ENCODE measurements at regions not wholly inside any gene's neighbourhood (a gene's known extent, or its start where the extent isn't known, plus 50 kb on each side); places are given as distances from the start of the nearest gene placed in this dataset.

DNA sequence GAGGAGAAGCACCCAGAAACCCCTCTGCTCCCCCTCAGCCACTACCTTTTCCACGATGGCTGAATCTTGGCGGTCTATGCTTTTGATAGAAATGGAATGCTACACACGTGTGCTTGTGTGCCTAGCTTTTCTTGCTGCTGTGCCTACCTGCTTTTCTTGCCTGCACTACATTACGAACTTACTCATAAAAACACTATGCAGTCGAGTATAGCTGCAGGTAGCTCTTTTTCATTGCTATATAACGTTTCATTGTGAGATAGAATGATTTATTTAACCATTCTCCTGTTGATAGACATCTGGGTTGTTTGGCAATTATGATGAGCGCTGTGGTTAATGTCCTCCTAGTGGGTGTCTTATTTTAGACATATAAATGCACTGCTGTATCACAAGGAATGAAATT lies 67.9 kb upstream of the NCOR2 start:
- Histone ChIP-seq H3K4me1 (ENCODE audit: control insufficient read depth, insufficient read depth, low read length) (peaks cover 33% of the 10 kb centered on the region), H3K27ac (ENCODE audit: low read length) (no peak overlapping the region), H3K9me3 (ENCODE audit: control insufficient read depth, insufficient read depth, low read depth, low read length) (no peaks in the 10 kb centered on the region), H3K36me3 (ENCODE audit: control insufficient read depth, insufficient read depth, low read length) (no peaks in the 10 kb centered on the region), H3K27me3 (ENCODE audit: control insufficient read depth, insufficient read depth, low read length) (no peaks in the 10 kb centered on the region), H3K4me3 (ENCODE audit: low read depth in 2 of 2, low read length in 2 of 2) (no peak overlapping the region)
- POLR2A ChIA-PET: no interaction called here
- intact Hi-C loops (cut with micrococcal nuclease; ENCODE audit: unreplicated experiment) (no loop called here), in situ Hi-C loops (cut with HindIII; ENCODE audit: low pct_unique_long_range_greater_than_20kb, low sequenced_read_pairs) (no loop called here)
- DNase-seq (ENCODE audit: low read depth, low spot score) (no peak), ATAC-seq (no peak)
- BruUV-seq (replicated peaks): no TSS peak
- TF ChIP-seq TCF7L2 (IDR thresholded peaks at IDR 0.05; ENCODE audit: low read depth, low read length): no peak
- TF ChIP-seq, protein P1, sequence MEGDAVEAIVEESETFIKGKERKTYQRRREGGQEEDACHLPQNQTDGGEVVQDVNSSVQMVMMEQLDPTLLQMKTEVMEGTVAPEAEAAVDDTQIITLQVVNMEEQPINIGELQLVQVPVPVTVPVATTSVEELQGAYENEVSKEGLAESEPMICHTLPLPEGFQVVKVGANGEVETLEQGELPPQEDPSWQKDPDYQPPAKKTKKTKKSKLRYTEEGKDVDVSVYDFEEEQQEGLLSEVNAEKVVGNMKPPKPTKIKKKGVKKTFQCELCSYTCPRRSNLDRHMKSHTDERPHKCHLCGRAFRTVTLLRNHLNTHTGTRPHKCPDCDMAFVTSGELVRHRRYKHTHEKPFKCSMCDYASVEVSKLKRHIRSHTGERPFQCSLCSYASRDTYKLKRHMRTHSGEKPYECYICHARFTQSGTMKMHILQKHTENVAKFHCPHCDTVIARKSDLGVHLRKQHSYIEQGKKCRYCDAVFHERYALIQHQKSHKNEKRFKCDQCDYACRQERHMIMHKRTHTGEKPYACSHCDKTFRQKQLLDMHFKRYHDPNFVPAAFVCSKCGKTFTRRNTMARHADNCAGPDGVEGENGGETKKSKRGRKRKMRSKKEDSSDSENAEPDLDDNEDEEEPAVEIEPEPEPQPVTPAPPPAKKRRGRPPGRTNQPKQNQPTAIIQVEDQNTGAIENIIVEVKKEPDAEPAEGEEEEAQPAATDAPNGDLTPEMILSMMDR (IDR thresholded peaks at IDR 0.05): no peak
- TF ChIP-seq SIN3A (IDR thresholded peaks at IDR 0.05; ENCODE audit: borderline replicate concordance, insufficient read depth, low read depth, low read length): no peak
- TF ChIP-seq, protein P2, sequence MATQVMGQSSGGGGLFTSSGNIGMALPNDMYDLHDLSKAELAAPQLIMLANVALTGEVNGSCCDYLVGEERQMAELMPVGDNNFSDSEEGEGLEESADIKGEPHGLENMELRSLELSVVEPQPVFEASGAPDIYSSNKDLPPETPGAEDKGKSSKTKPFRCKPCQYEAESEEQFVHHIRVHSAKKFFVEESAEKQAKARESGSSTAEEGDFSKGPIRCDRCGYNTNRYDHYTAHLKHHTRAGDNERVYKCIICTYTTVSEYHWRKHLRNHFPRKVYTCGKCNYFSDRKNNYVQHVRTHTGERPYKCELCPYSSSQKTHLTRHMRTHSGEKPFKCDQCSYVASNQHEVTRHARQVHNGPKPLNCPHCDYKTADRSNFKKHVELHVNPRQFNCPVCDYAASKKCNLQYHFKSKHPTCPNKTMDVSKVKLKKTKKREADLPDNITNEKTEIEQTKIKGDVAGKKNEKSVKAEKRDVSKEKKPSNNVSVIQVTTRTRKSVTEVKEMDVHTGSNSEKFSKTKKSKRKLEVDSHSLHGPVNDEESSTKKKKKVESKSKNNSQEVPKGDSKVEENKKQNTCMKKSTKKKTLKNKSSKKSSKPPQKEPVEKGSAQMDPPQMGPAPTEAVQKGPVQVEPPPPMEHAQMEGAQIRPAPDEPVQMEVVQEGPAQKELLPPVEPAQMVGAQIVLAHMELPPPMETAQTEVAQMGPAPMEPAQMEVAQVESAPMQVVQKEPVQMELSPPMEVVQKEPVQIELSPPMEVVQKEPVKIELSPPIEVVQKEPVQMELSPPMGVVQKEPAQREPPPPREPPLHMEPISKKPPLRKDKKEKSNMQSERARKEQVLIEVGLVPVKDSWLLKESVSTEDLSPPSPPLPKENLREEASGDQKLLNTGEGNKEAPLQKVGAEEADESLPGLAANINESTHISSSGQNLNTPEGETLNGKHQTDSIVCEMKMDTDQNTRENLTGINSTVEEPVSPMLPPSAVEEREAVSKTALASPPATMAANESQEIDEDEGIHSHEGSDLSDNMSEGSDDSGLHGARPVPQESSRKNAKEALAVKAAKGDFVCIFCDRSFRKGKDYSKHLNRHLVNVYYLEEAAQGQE (IDR thresholded peaks at IDR 0.05; ENCODE audit: insufficient read depth in 1 of 2, low read depth in 2 of 2, low read length in 1 of 2): no peak
- TF ChIP-seq POLR2AphosphoS5 (IDR thresholded peaks at IDR 0.05; ENCODE audit: low read depth, low read length): no peak
- CTCF ChIA-PET: no interaction called here

DNA sequence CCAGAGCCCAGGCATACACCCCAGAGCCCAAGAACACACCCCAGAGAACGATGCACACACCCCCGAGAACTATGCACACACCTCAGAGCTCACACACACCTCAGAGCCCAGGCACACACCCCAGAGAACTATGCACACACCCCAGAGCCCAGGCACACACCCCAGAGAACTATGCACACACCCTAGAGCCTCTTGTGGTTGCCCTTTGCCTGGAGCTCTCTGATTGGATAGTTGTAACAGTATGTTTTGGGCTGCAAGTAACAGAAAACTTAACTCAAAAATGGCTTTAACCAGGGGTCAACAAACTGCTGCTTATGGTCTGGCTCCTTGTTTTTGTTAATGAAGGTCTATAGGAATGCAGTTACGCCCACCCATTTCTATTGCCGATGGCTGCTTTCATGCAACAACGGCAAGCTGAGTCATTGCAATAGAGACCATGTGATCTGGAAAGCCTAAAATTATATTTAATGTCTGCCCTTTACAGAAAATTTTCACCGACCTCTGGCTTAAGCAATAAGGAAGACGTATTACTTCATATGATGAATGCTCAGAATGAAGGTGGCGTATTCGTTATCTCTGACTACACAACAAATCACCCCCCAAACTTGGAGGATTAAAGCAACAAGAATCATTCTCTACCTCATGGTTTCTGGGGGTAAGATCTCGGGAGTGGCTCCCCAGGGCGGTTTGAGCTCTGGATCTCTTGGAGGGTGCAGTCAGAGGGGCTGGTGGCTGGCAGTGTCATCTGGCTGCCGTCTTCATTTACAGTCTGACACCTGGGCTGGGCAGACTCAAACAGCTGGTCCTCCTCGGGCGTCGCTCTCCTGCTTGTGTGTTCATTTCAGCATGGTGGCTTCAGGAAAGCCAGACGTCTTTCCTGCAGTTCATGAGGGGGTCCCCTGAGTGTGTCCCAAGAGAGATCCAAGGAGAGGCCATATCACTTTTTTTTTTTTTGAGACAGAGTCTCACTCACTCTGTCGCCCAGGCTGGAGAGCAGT lies 66.3 kb upstream of the NCOR2 start:
- Histone ChIP-seq H3K36me3 (ENCODE audit: control insufficient read depth, insufficient read depth, low read length) (no peaks in the 10 kb centered on the region), H3K9me3 (ENCODE audit: control insufficient read depth, insufficient read depth, low read depth, low read length) (no peaks in the 10 kb centered on the region), H3K4me3 (ENCODE audit: low read depth in 2 of 2, low read length in 2 of 2) (no peak overlapping the region), H3K27me3 (ENCODE audit: control insufficient read depth, insufficient read depth, low read length) (no peaks in the 10 kb centered on the region), H3K4me1 (ENCODE audit: control insufficient read depth, insufficient read depth, low read length) (peaks cover 33% of the 10 kb centered on the region), H3K27ac (ENCODE audit: low read length) (0 out of 2 replicates have a peak overlapping the region, but pooled peaks have one; percentile 42)
- intact Hi-C loops (cut with micrococcal nuclease; ENCODE audit: unreplicated experiment) (no loop called here), in situ Hi-C loops (cut with HindIII; ENCODE audit: low pct_unique_long_range_greater_than_20kb, low sequenced_read_pairs) (no loop called here)
- DNase-seq (ENCODE audit: low read depth, low spot score) (no peak), ATAC-seq (no peak)
- TF ChIP-seq TCF7L2 (IDR thresholded peaks at IDR 0.05; ENCODE audit: low read depth, low read length) (no peak), SIN3A (IDR thresholded peaks at IDR 0.05; ENCODE audit: borderline replicate concordance, insufficient read depth, low read depth, low read length) (no peak), POLR2AphosphoS5 (IDR thresholded peaks at IDR 0.05; ENCODE audit: low read depth, low read length) (no peak)
- TF ChIP-seq, protein P2 (IDR thresholded peaks at IDR 0.05; ENCODE audit: insufficient read depth in 1 of 2, low read depth in 2 of 2, low read length in 1 of 2): no peak
- TF ChIP-seq, protein P1 (IDR thresholded peaks at IDR 0.05): no peak
- no TSS peak for BruUV-seq (replicated peaks)
- ChIA-PET CTCF (no interaction called here), POLR2A (interaction anchor here (0.5 kb wide), 2 partner anchors 59 to 232 kb away, joined by 3 read pairs; no protein-coding TSS in a partner anchor)

Data from Panc1 (cell line).